T-helper 22 cell (primary cell): ENCODE measurements at regions not wholly inside any gene's neighbourhood (a gene's known extent, or its start where the extent isn't known, plus 50 kb on each side); places are given as distances from the start of the nearest gene placed in this dataset.
"Not testable (repeated sequence)": the region's sequence is repeated elsewhere in the genome, so short reads cannot be mapped to it uniquely, and the experiment has no call there.

Source experiments
- DNase-seq: peaks from one replicate; pipeline ENCODE4 v3.0.0-alpha.2; 2020; ENCODE audit warnings: low read depth

GRCh38 chr7:66458991-66459390 lies 169.7 kb upstream of the KCTD7 start:
- DNase-seq = not testable (repeated sequence)

- DNase-seq = not testable (repeated sequence)
These were observed 168.8 kb upstream of the KCTD7 start for GRCh38 chr7:66459783-66460413.

GRCh38 chr7:66460921-66461361 lies 167.7 kb upstream of the KCTD7 start:
- no peak for DNase-seq

GRCh38 chr7:66461397-66461796 lies 167.3 kb upstream of the KCTD7 start:
- DNase-seq = not testable (repeated sequence)

- not testable (repeated sequence) for DNase-seq
These were observed 165.8 kb upstream of the KCTD7 start for GRCh38 chr7:66462831-66463230.

- no peak for DNase-seq
These were observed 164.6 kb upstream of the KCTD7 start for GRCh38 chr7:66464059-66464458.

- DNase-seq = no peak
These were observed 162.5 kb upstream of the KCTD7 start for GRCh38 chr7:66466081-66466600.

GRCh38 chr7:66467887-66468286 lies 160.8 kb upstream of the KCTD7 start:
- DNase-seq = no peak

GRCh38 chr7:66473064-66473463 lies 155.6 kb upstream of the KCTD7 start:
- not testable (repeated sequence) for DNase-seq

GRCh38 chr7:66474441-66474840 lies 154.2 kb upstream of the KCTD7 start:
- DNase-seq = no peak

- DNase-seq = not testable (repeated sequence)
These were observed 152.6 kb upstream of the KCTD7 start for GRCh38 chr7:66476056-66476455.

- not testable (repeated sequence) for DNase-seq
These were observed 150.8 kb upstream of the KCTD7 start for GRCh38 chr7:66477822-66478397.

- DNase-seq = not testable (repeated sequence)
These were observed 147.5 kb upstream of the KCTD7 start for GRCh38 chr7:66481229-66481628.

GRCh38 chr7:66489065-66489464 lies 139.6 kb upstream of the KCTD7 start:
- DNase-seq = not testable (repeated sequence)

- DNase-seq = not testable (repeated sequence)
These were observed 138.9 kb upstream of the KCTD7 start for GRCh38 chr7:66489741-66490140.

GRCh38 chr7:66490979-66491378 lies 137.7 kb upstream of the KCTD7 start:
- not testable (repeated sequence) for DNase-seq

- not testable (repeated sequence) for DNase-seq
These were observed 136.3 kb upstream of the KCTD7 start for GRCh38 chr7:66492405-66492804.

- peak; percentile 92 for DNase-seq
These were observed 135.2 kb upstream of the KCTD7 start for GRCh38 chr7:66493235-66494205.

- DNase-seq = no peak
These were observed 131.3 kb upstream of the KCTD7 start for GRCh38 chr7:66497346-66497745.

GRCh38 chr7:66500087-66500486 lies 128.6 kb upstream of the KCTD7 start:
- DNase-seq = no peak

GRCh38 chr7:66502230-66503035 lies 126.2 kb upstream of the KCTD7 start:
- DNase-seq = no peak

GRCh38 chr7:66503036-66503370 lies 125.7 kb upstream of the KCTD7 start:
- no peak for DNase-seq
